Kidney (tissue), 13 donors: ENCODE measurements at regions not wholly inside any gene's neighbourhood (a gene's known extent, or its start where the extent isn't known, plus 50 kb on each side); places are given as distances from the start of the nearest gene placed in this dataset.
"Not testable (repeated sequence)": the region's sequence is repeated elsewhere in the genome, so short reads cannot be mapped to it uniquely, and the experiment has no call there.

Experiments
- DNase-seq, 5 donors: peaks; one replicate each; pipeline ENCODE4 v3.0.0-alpha.2; 2013 to 2020
- FAIRE-seq: peaks from 2 replicates; lab custom pipeline; 2012; peaks lifted over from hg19 to GRCh38; lab: Jason Lieb, UNC
- H3K27ac ChIP-seq, 2 donors: one replicate each; pipeline ENCODE4 v1.7.0; 2013; ENCODE audit warnings: low read depth in 2 of 2, low read length in 2 of 2, inconsistent platforms in 1 of 2
- H3K27me3 ChIP-seq: one replicate; pipeline ENCODE4 v1.7.1; 2013; ENCODE audit warnings: low read length, inconsistent platforms; ENCODE audit not compliant: control insufficient read depth, insufficient read depth
- H3K36me3 ChIP-seq, 3 donors: one replicate each; pipeline versions ENCODE4 v1.7.0 to v1.7.1; 2013; ENCODE audit warnings: low read length in 3 of 3, control low read depth in 1 of 3, inconsistent platforms in 1 of 3; ENCODE audit not compliant: insufficient read depth in 3 of 3, control insufficient read depth in 2 of 3
- H3K4me1 ChIP-seq, 3 donors: one replicate each; pipeline versions ENCODE4 v1.7.0 to v1.7.1; 2013; ENCODE audit warnings: low read length in 3 of 3, inconsistent platforms in 1 of 3, low read depth in 1 of 3; ENCODE audit not compliant: control insufficient read depth in 2 of 3, insufficient read depth in 2 of 3
- H3K4me3 ChIP-seq, 3 donors: one replicate each; pipeline versions ENCODE4 v1.7.0 to v1.8.1; 2013; ENCODE audit warnings: low read length in 3 of 3, control low read depth in 1 of 3, inconsistent platforms in 1 of 3
- H3K9ac ChIP-seq, 3 donors: one replicate each; pipeline versions ENCODE4 v1.7.0 to v1.7.1; 2013; ENCODE audit warnings: low read length in 3 of 3, control low read depth in 1 of 3, inconsistent platforms in 1 of 3
- H3K9me3 ChIP-seq, 3 donors: one replicate each; pipeline versions ENCODE4 v1.7.0 to v1.7.1; 2013; ENCODE audit warnings: low read length in 3 of 3, control low read depth in 1 of 3, inconsistent platforms in 1 of 3; ENCODE audit not compliant: control insufficient read depth in 2 of 3, insufficient read depth in 1 of 3
- CTCF ChIP-seq: IDR thresholded peaks from 3 replicates; pipeline ENCODE4 v1.5.1; 2012; ENCODE audit warnings: mild to moderate bottlenecking, moderate library complexity, borderline replicate concordance; ENCODE audit not compliant: insufficient read depth; ENCODE audit errors: extremely low read depth
- intact Hi-C: fragments of 100-400 bp; cut with DNase I; formaldehyde crosslinking; loops from one replicate; pipeline ENCODE4 v1.11.1; 2022
- donor health status: control.
- donor health status: control.
- donor health status: control.
- donor health status: control.
- donor health status: control.
- donor health status: DM: yes; HTN: yes; CAD: no.
- donor health status: Normal renal cell carcinoma (clear cell type).

- no peak for FAIRE-seq
- no peak for TF ChIP-seq CTCF
- intact Hi-C loops = no loop called here
- Histone ChIP-seq H3K27me3 (no peaks in the 10 kb centered on the region), H3K9me3 (no peaks in the 10 kb centered on the region), H3K9ac (no peak overlapping the region), H3K36me3 (no peaks in the 10 kb centered on the region), H3K4me3 (no peak overlapping the region), H3K27ac (no peak overlapping the region), H3K4me1 (no peaks in the 10 kb centered on the region)
- DNase-seq = peak in 1 of 5 donors; percentile 0
These were observed 265.7 kb downstream of the OR4C45 start for GRCh38 chr11:50298182-50298988.

- H3K27me3 ChIP-seq, H3K4me1 ChIP-seq, DNase-seq, H3K9me3 ChIP-seq, H3K27ac ChIP-seq, H3K36me3 ChIP-seq, intact Hi-C loops, H3K9ac ChIP-seq, H3K4me3 ChIP-seq, FAIRE-seq: not testable (repeated sequence)
These were observed 298.0 kb downstream of the OR4C45 start for GRCh38 chr11:50330723-50331122.

GRCh38 chr11:50333861-50334260 lies 301.2 kb downstream of the OR4C45 start:
- Histone ChIP-seq H3K27ac (no peak overlapping the region), H3K36me3 (no peaks in the 10 kb centered on the region), H3K27me3 (no peaks in the 10 kb centered on the region), H3K4me3 (no peak overlapping the region), H3K4me1 (no peaks in the 10 kb centered on the region), H3K9ac (no peak overlapping the region), H3K9me3 (peaks cover 0 to 2% (median 0%) of the 10 kb centered on the region in 3 donors)
- FAIRE-seq (no peak), DNase-seq (no peak)
- TF ChIP-seq CTCF = no peak
- intact Hi-C loops = no loop called here

- H3K27ac ChIP-seq, H3K4me3 ChIP-seq, FAIRE-seq, intact Hi-C loops, H3K27me3 ChIP-seq, H3K9ac ChIP-seq, H3K4me1 ChIP-seq, DNase-seq, H3K36me3 ChIP-seq, H3K9me3 ChIP-seq: not testable (repeated sequence)
These were observed 304.8 kb downstream of the OR4C45 start for GRCh38 chr11:50337432-50337831.

- H3K27me3 ChIP-seq, H3K27ac ChIP-seq, H3K9ac ChIP-seq, H3K9me3 ChIP-seq, H3K4me3 ChIP-seq, H3K36me3 ChIP-seq, H3K4me1 ChIP-seq, intact Hi-C loops, DNase-seq, FAIRE-seq: not testable (repeated sequence)
These were observed 315.3 kb downstream of the OR4C45 start for GRCh38 chr11:50348018-50348417.
